ENCODE measurements at regions not wholly inside any gene's neighbourhood (a gene's known extent, or its start where the extent isn't known, plus 50 kb on each side); places are given as distances from the start of the nearest gene placed in this dataset.
"Not testable (repeated sequence)": the region's sequence is repeated elsewhere in the genome, so short reads cannot be mapped to it uniquely, and the experiment has no call there.

DNA sequence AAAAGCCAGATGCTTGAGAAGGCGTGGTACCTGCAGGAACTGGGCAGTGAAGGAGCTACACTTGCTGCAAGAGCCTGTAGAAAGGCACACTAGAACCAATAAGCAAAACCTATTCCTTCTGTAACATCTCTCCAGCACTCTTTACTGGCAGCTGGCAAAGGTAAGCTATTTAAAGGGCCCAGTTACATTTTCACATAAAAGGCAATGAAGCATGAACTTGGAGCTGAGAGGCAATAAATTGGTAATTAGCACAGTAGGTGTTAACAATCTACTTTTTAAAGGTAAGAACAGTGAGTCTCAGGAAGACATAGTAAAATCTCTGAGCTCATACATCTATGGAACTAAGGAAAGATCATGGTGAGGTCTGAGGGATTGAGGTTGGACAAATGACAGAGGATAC is 167.1 kb upstream of the OLFM3 start:
- Histone ChIP-seq H3K4me1 (no peaks in the 10 kb centered on the region), H3K4me3 (no peak overlapping the region), H3K9me3 (no peaks in the 10 kb centered on the region), H3K27me3 (no peaks in the 10 kb centered on the region), H3K36me3 (replicated peaks in 1 of 2; ENCODE audit: insufficient read depth in 1 of 2, low read depth in 2 of 2) (no peaks in the 10 kb centered on the region), H3K27ac (no peak overlapping the region)
- WGBS, 2 donors, result 56 to 92% methylated on average over 1 of the region's 1 CpG
- intact Hi-C loops (cut with DNase I), result no loop called here
- DNase-seq (no peak), ATAC-seq (no peak)
- TF ChIP-seq POLR2A (IDR thresholded peaks at IDR 0.05), result no peak
- TF ChIP-seq, protein P1, sequence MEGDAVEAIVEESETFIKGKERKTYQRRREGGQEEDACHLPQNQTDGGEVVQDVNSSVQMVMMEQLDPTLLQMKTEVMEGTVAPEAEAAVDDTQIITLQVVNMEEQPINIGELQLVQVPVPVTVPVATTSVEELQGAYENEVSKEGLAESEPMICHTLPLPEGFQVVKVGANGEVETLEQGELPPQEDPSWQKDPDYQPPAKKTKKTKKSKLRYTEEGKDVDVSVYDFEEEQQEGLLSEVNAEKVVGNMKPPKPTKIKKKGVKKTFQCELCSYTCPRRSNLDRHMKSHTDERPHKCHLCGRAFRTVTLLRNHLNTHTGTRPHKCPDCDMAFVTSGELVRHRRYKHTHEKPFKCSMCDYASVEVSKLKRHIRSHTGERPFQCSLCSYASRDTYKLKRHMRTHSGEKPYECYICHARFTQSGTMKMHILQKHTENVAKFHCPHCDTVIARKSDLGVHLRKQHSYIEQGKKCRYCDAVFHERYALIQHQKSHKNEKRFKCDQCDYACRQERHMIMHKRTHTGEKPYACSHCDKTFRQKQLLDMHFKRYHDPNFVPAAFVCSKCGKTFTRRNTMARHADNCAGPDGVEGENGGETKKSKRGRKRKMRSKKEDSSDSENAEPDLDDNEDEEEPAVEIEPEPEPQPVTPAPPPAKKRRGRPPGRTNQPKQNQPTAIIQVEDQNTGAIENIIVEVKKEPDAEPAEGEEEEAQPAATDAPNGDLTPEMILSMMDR (IDR thresholded peaks at IDR 0.05), result no peak

DNA sequence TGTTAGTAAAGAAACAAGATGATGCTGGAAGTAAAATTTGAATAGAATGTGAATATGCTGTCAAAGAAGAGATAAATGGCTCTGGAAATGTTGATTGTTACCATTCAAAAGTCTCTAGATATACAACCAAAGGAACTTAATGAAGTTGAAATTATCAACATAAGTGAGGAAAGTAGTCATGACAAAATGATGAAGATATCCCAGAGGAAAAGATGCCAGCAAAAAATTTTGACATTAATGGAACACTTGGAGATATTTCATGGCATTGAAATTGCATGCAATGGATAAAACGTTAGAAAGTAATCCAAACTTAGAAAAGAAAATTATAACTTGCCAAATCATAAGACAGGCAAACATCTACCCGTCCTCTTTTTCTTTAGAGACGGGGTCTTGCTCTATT is 154.5 kb upstream of the OLFM3 start:
- ATAC-seq, result no peak
- no peak for TF ChIP-seq POLR2A (IDR thresholded peaks at IDR 0.05)
- TF ChIP-seq, protein P1 (IDR thresholded peaks at IDR 0.05), result no peak
- H3K27ac ChIP-seq, result no peak overlapping the region
- no peaks in the 10 kb centered on the region for H3K4me1 ChIP-seq
- intact Hi-C loops (cut with DNase I), result no loop called here
- H3K4me3 ChIP-seq, result no peak overlapping the region
- no peaks in the 10 kb centered on the region for H3K36me3 ChIP-seq (replicated peaks in 1 of 2; ENCODE audit: insufficient read depth in 1 of 2, low read depth in 2 of 2)
- no peaks in the 10 kb centered on the region for H3K9me3 ChIP-seq
- DNase-seq, result no peak
- H3K27me3 ChIP-seq, result no peaks in the 10 kb centered on the region
- WGBS, 2 donors, result 59 to 63% methylated on average over 3 of the region's 3 CpGs

DNA sequence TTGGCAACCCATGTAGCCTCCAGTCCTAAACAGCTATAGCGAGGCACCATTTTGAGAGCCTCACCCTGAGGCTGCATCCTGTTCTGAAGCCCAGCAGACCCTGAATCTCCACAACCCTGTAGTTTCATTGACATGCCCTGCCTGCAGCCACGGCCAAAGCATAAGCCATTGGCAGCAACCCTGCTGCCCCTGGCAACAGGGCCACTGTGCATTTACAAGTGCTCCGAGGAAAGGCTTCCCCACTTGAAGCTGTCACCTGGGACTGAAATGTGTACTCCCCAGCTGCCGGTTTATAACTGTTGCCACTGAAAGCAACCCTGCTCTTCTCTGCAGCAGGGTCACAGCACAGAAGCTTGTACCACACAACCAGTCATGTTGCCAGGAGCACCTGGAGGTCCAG is 124.2 kb upstream of the OLFM3 start:
- Histone ChIP-seq H3K36me3 (replicated peaks in 1 of 2; ENCODE audit: insufficient read depth in 1 of 2, low read depth in 2 of 2) (no peaks in the 10 kb centered on the region), H3K27me3 (no peaks in the 10 kb centered on the region), H3K4me3 (no peak overlapping the region), H3K27ac (no peak overlapping the region), H3K4me1 (no peaks in the 10 kb centered on the region), H3K9me3 (no peaks in the 10 kb centered on the region)
- no peak for ATAC-seq
- DNase-seq, result no peak
- TF ChIP-seq, protein P1 (IDR thresholded peaks at IDR 0.05), result no peak
- no peak for TF ChIP-seq POLR2A (IDR thresholded peaks at IDR 0.05)
- intact Hi-C loops (cut with DNase I), result no loop called here
- 75 to 82% methylated on average over 3 to 4 of the region's 4 CpGs for WGBS, 2 donors

DNA sequence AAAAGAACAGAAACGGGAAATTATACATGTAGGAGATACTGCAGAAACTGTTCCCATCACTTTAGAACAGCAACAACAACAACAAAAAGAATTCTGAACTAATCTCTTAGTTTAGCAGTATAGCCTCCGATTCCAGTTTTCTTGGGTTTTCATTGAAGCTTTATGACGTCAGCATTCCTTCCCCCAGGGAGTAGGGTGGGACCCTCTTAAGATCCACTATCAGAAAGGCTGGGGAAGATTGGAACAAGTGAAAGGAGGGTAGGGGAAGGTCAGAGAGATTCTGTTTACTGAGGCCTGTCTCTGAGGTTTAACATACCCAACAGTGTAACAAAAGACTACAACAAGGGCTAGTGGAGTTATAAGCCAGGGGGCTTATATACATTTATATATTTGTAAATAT is 121.4 kb upstream of the OLFM3 start:
- Histone ChIP-seq H3K36me3 (replicated peaks in 1 of 2; ENCODE audit: insufficient read depth in 1 of 2, low read depth in 2 of 2) (no peaks in the 10 kb centered on the region), H3K9me3 (no peaks in the 10 kb centered on the region), H3K4me3 (no peak overlapping the region), H3K27me3 (no peaks in the 10 kb centered on the region), H3K4me1 (no peaks in the 10 kb centered on the region), H3K27ac (no peak overlapping the region)
- no peak for ATAC-seq
- 32 to 56% methylated on average over 3 of the region's 3 CpGs for WGBS, 2 donors
- TF ChIP-seq, protein P1 (IDR thresholded peaks at IDR 0.05), result no peak
- TF ChIP-seq POLR2A (IDR thresholded peaks at IDR 0.05), result no peak
- DNase-seq, result no peak
- intact Hi-C loops (cut with DNase I), result no loop called here

DNA sequence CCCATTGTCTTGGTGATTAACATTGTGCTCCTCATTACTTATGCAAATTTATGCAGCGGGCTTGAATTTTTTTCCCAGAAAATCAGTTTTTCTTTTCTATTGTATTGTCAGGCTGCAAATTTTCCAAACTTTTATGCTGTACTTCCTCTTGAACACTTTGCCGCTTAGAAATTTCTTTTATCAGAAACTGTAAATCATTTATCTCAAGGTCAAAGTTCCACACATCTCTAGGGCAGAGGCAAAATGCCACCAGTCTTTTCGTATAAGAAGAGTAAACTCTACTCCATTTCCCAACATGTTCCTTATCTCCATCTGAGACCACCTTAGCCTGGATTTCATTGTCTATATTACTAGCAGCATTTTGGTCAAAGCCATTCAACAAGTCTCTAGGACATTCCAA is 113.9 kb upstream of the OLFM3 start:
- ATAC-seq (no peak), DNase-seq (no peak)
- Histone ChIP-seq H3K27ac (no peak overlapping the region), H3K4me3 (no peak overlapping the region), H3K9me3 (no peaks in the 10 kb centered on the region), H3K27me3 (no peaks in the 10 kb centered on the region), H3K36me3 (replicated peaks in 1 of 2; ENCODE audit: insufficient read depth in 1 of 2, low read depth in 2 of 2) (no peaks in the 10 kb centered on the region), H3K4me1 (no peaks in the 10 kb centered on the region)
- WGBS, 2 donors, result 36 to 41% methylated on average over 3 of the region's 3 CpGs
- intact Hi-C loops (cut with DNase I), result no loop called here
- TF ChIP-seq, protein P1 (IDR thresholded peaks at IDR 0.05), result no peak
- TF ChIP-seq POLR2A (IDR thresholded peaks at IDR 0.05), result no peak

DNA sequence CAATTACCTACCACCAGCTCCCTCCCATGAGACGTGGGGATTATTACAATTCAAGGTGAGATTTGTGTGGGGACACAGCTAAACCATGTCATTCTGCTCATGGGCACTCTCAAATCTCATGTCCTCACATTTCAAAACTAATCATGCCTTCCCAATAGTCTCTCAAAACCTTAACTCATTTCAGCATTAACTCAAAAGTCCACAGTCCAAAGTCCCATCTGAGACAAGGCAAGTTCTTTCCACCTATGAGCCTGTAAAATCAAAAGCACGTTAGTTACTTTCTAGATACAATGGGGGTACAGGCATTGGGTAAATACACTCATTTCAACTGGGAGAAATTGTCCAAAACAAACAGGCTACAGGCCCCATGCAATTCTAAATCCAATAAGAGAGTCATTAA is 112.8 kb upstream of the OLFM3 start:
- intact Hi-C loops (cut with DNase I); H3K4me1 ChIP-seq; H3K27me3 ChIP-seq; ATAC-seq; H3K4me3 ChIP-seq; DNase-seq; H3K27ac ChIP-seq; H3K36me3 ChIP-seq (replicated peaks in 1 of 2; ENCODE audit: insufficient read depth in 1 of 2, low read depth in 2 of 2); H3K9me3 ChIP-seq: not testable (repeated sequence)
- WGBS, 2 donors, result 56 to 59% methylated on average over 2 of the region's 2 CpGs
